ENCODE measurements at regions not wholly inside any gene's neighbourhood (a gene's known extent, or its start where the extent isn't known, plus 50 kb on each side); places are given as distances from the start of the nearest gene placed in this dataset.

GRCh38 chrX:150240643-150240970, 122.5 kb upstream of the MAMLD1 start:
- peaks cover 0 to 7% (median 0%) of the 10 kb centered on the region in 5 experiments for H3K9me3 ChIP-seq (ENCODE audit: control extremely low read depth in 1 of 5, control insufficient read depth in 4 of 5, insufficient read depth in 2 of 5, low read depth in 1 of 5, low read length in 4 of 5)
- POLR2A ChIA-PET: no interaction called here
- no peaks in the 10 kb centered on the region for H3K27me3 ChIP-seq (replicated peaks in 2 of 5; ENCODE audit: control insufficient read depth in 4 of 5, insufficient read depth in 5 of 5, low read length in 4 of 5)

GRCh38 chrX:150253959-150254620, 109.0 kb upstream of the MAMLD1 start:
- no peaks in the 10 kb centered on the region for H3K36me3 ChIP-seq (ENCODE audit: control insufficient read depth in 4 of 4, insufficient read depth in 4 of 4, low read length in 3 of 4)
- peaks cover 0 to 2% (median 0%) of the 10 kb centered on the region in 5 experiments for H3K9me3 ChIP-seq (ENCODE audit: control extremely low read depth in 1 of 5, control insufficient read depth in 4 of 5, insufficient read depth in 2 of 5, low read depth in 1 of 5, low read length in 4 of 5)
- no peaks in the 10 kb centered on the region for H3K4me1 ChIP-seq (ENCODE audit: control extremely low read depth in 1 of 4, control insufficient read depth in 4 of 4, insufficient read depth in 4 of 4, low read length in 3 of 4)
- ChIA-PET POLR2A (no interaction called here), CTCF (no interaction called here)
- WGBS (ENCODE audit: insufficient coverage): 79% methylated on average over 7 of the region's 7 CpGs
- H3K27me3 ChIP-seq (replicated peaks in 2 of 5; ENCODE audit: control insufficient read depth in 4 of 5, insufficient read depth in 5 of 5, low read length in 4 of 5): no peaks in the 10 kb centered on the region
- no peak overlapping the region for H3K4me3 ChIP-seq (ENCODE audit: control insufficient read depth in 1 of 7, extremely low read depth in 1 of 7, insufficient read depth in 4 of 7, low read depth in 2 of 7, low read length in 6 of 7)
- no peak overlapping the region for H3K27ac ChIP-seq (ENCODE audit: insufficient read depth in 1 of 2, low read depth in 1 of 2, low read length in 2 of 2, poor library complexity in 1 of 2, severe bottlenecking in 2 of 2)
- DNase-seq: no peak

More at GRCh38 chrX:150240643-150240970, 122.5 kb upstream of the MAMLD1 start:
- no peak overlapping the region for H3K4me3 ChIP-seq (ENCODE audit: control insufficient read depth in 1 of 7, extremely low read depth in 1 of 7, insufficient read depth in 4 of 7, low read depth in 2 of 7, low read length in 6 of 7)
- no peak for DNase-seq
- no peak overlapping the region for H3K27ac ChIP-seq (ENCODE audit: insufficient read depth in 1 of 2, low read depth in 1 of 2, low read length in 2 of 2, poor library complexity in 1 of 2, severe bottlenecking in 2 of 2)
- CTCF ChIA-PET: no interaction called here
- H3K36me3 ChIP-seq (ENCODE audit: control insufficient read depth in 4 of 4, insufficient read depth in 4 of 4, low read length in 3 of 4): no peaks in the 10 kb centered on the region
- WGBS (ENCODE audit: insufficient coverage): 84% methylated on average over 5 of the region's 5 CpGs
- H3K4me1 ChIP-seq (ENCODE audit: control extremely low read depth in 1 of 4, control insufficient read depth in 4 of 4, insufficient read depth in 4 of 4, low read length in 3 of 4): no peaks in the 10 kb centered on the region

GRCh38 chrX:150254909-150255308, 108.2 kb upstream of the MAMLD1 start:
- no peaks in the 10 kb centered on the region for H3K36me3 ChIP-seq (ENCODE audit: control insufficient read depth in 4 of 4, insufficient read depth in 4 of 4, low read length in 3 of 4)
- no peaks in the 10 kb centered on the region for H3K4me1 ChIP-seq (ENCODE audit: control extremely low read depth in 1 of 4, control insufficient read depth in 4 of 4, insufficient read depth in 4 of 4, low read length in 3 of 4)
- no peak overlapping the region for H3K27ac ChIP-seq (ENCODE audit: insufficient read depth in 1 of 2, low read depth in 1 of 2, low read length in 2 of 2, poor library complexity in 1 of 2, severe bottlenecking in 2 of 2)
- ChIA-PET POLR2A (no interaction called here), CTCF (no interaction called here)
- peaks cover 0 to 2% (median 0%) of the 10 kb centered on the region in 5 experiments for H3K9me3 ChIP-seq (ENCODE audit: control extremely low read depth in 1 of 5, control insufficient read depth in 4 of 5, insufficient read depth in 2 of 5, low read depth in 1 of 5, low read length in 4 of 5)
- no peak for DNase-seq
- H3K4me3 ChIP-seq (ENCODE audit: control insufficient read depth in 1 of 7, extremely low read depth in 1 of 7, insufficient read depth in 4 of 7, low read depth in 2 of 7, low read length in 6 of 7): no peak overlapping the region
- 71% methylated on average over 3 of the region's 3 CpGs for WGBS (ENCODE audit: insufficient coverage)
- H3K27me3 ChIP-seq (replicated peaks in 2 of 5; ENCODE audit: control insufficient read depth in 4 of 5, insufficient read depth in 5 of 5, low read length in 4 of 5): no peaks in the 10 kb centered on the region

GRCh38 chrX:150255441-150256296, 107.4 kb upstream of the MAMLD1 start:
- no peak for DNase-seq
- Histone ChIP-seq H3K27me3 (replicated peaks in 2 of 5; ENCODE audit: control insufficient read depth in 4 of 5, insufficient read depth in 5 of 5, low read length in 4 of 5) (no peaks in the 10 kb centered on the region), H3K27ac (ENCODE audit: insufficient read depth in 1 of 2, low read depth in 1 of 2, low read length in 2 of 2, poor library complexity in 1 of 2, severe bottlenecking in 2 of 2) (no peak overlapping the region), H3K4me1 (ENCODE audit: control extremely low read depth in 1 of 4, control insufficient read depth in 4 of 4, insufficient read depth in 4 of 4, low read length in 3 of 4) (no peaks in the 10 kb centered on the region), H3K4me3 (ENCODE audit: control insufficient read depth in 1 of 7, extremely low read depth in 1 of 7, insufficient read depth in 4 of 7, low read depth in 2 of 7, low read length in 6 of 7) (no peak overlapping the region), H3K9me3 (ENCODE audit: control extremely low read depth in 1 of 5, control insufficient read depth in 4 of 5, insufficient read depth in 2 of 5, low read depth in 1 of 5, low read length in 4 of 5) (peaks cover 0 to 2% (median 0%) of the 10 kb centered on the region in 5 experiments), H3K36me3 (ENCODE audit: control insufficient read depth in 4 of 4, insufficient read depth in 4 of 4, low read length in 3 of 4) (no peaks in the 10 kb centered on the region)
- POLR2A ChIA-PET: no interaction called here
- CTCF ChIA-PET: no interaction called here
- 65% methylated on average over 6 of the region's 9 CpGs for WGBS (ENCODE audit: insufficient coverage)

- 100% methylated on average over 1 of the region's 2 CpGs for WGBS (ENCODE audit: insufficient coverage)
- Histone ChIP-seq H3K27me3 (replicated peaks in 2 of 5; ENCODE audit: control insufficient read depth in 4 of 5, insufficient read depth in 5 of 5, low read length in 4 of 5) (no peaks in the 10 kb centered on the region), H3K4me1 (ENCODE audit: control extremely low read depth in 1 of 4, control insufficient read depth in 4 of 4, insufficient read depth in 4 of 4, low read length in 3 of 4) (no peaks in the 10 kb centered on the region), H3K9me3 (ENCODE audit: control extremely low read depth in 1 of 5, control insufficient read depth in 4 of 5, insufficient read depth in 2 of 5, low read depth in 1 of 5, low read length in 4 of 5) (peaks cover 0 to 2% (median 0%) of the 10 kb centered on the region in 5 experiments), H3K4me3 (ENCODE audit: control insufficient read depth in 1 of 7, extremely low read depth in 1 of 7, insufficient read depth in 4 of 7, low read depth in 2 of 7, low read length in 6 of 7) (no peak overlapping the region), H3K27ac (ENCODE audit: insufficient read depth in 1 of 2, low read depth in 1 of 2, low read length in 2 of 2, poor library complexity in 1 of 2, severe bottlenecking in 2 of 2) (no peak overlapping the region), H3K36me3 (ENCODE audit: control insufficient read depth in 4 of 4, insufficient read depth in 4 of 4, low read length in 3 of 4) (no peaks in the 10 kb centered on the region)
- ChIA-PET POLR2A (no interaction called here), CTCF (no interaction called here)
- DNase-seq: no peak
Observed at GRCh38 chrX:150256297-150256650, 106.8 kb upstream of the MAMLD1 start.

- H3K4me1 ChIP-seq (ENCODE audit: control extremely low read depth in 1 of 4, control insufficient read depth in 4 of 4, insufficient read depth in 4 of 4, low read length in 3 of 4): no peaks in the 10 kb centered on the region
- H3K27ac ChIP-seq (ENCODE audit: insufficient read depth in 1 of 2, low read depth in 1 of 2, low read length in 2 of 2, poor library complexity in 1 of 2, severe bottlenecking in 2 of 2): no peak overlapping the region
- peak in 1 of 3 donors; percentile 6 for DNase-seq
- H3K36me3 ChIP-seq (ENCODE audit: control insufficient read depth in 4 of 4, insufficient read depth in 4 of 4, low read length in 3 of 4): no peaks in the 10 kb centered on the region
- 60% methylated on average over 1 of the region's 1 CpG for WGBS (ENCODE audit: insufficient coverage)
- no peak overlapping the region for H3K4me3 ChIP-seq (ENCODE audit: control insufficient read depth in 1 of 7, extremely low read depth in 1 of 7, insufficient read depth in 4 of 7, low read depth in 2 of 7, low read length in 6 of 7)
- no peaks in the 10 kb centered on the region for H3K27me3 ChIP-seq (replicated peaks in 2 of 5; ENCODE audit: control insufficient read depth in 4 of 5, insufficient read depth in 5 of 5, low read length in 4 of 5)
- H3K9me3 ChIP-seq (ENCODE audit: control extremely low read depth in 1 of 5, control insufficient read depth in 4 of 5, insufficient read depth in 2 of 5, low read depth in 1 of 5, low read length in 4 of 5): no peaks in the 10 kb centered on the region
- POLR2A ChIA-PET: no interaction called here
- CTCF ChIA-PET: no interaction called here
Observed at GRCh38 chrX:150257353-150258175, 105.6 kb upstream of the MAMLD1 start.

GRCh38 chrX:150258176-150258425, 105.0 kb upstream of the MAMLD1 start:
- no peaks in the 10 kb centered on the region for H3K36me3 ChIP-seq (ENCODE audit: control insufficient read depth in 4 of 4, insufficient read depth in 4 of 4, low read length in 3 of 4)
- H3K27ac ChIP-seq (ENCODE audit: insufficient read depth in 1 of 2, low read depth in 1 of 2, low read length in 2 of 2, poor library complexity in 1 of 2, severe bottlenecking in 2 of 2): no peak overlapping the region
- ChIA-PET POLR2A (no interaction called here), CTCF (no interaction called here)
- H3K27me3 ChIP-seq (replicated peaks in 2 of 5; ENCODE audit: control insufficient read depth in 4 of 5, insufficient read depth in 5 of 5, low read length in 4 of 5): no peaks in the 10 kb centered on the region
- no peaks in the 10 kb centered on the region for H3K4me1 ChIP-seq (ENCODE audit: control extremely low read depth in 1 of 4, control insufficient read depth in 4 of 4, insufficient read depth in 4 of 4, low read length in 3 of 4)
- H3K9me3 ChIP-seq (ENCODE audit: control extremely low read depth in 1 of 5, control insufficient read depth in 4 of 5, insufficient read depth in 2 of 5, low read depth in 1 of 5, low read length in 4 of 5): no peaks in the 10 kb centered on the region
- DNase-seq: no peak
- no CpG with 5 or more reads among the region's 1 CpG for WGBS (ENCODE audit: insufficient coverage)
- H3K4me3 ChIP-seq (ENCODE audit: control insufficient read depth in 1 of 7, extremely low read depth in 1 of 7, insufficient read depth in 4 of 7, low read depth in 2 of 7, low read length in 6 of 7): no peak overlapping the region
